IPS-NIHi7 (cell line): ENCODE measurements at regions not wholly inside any gene's neighbourhood (a gene's known extent, or its start where the extent isn't known, plus 50 kb on each side); places are given as distances from the start of the nearest gene placed in this dataset.
A peak's percentile ranks its signal among the peaks of the same experiment; 100 is the strongest.
"Not testable (repeated sequence)": the region's sequence is repeated elsewhere in the genome, so short reads cannot be mapped to it uniquely, and the experiment has no call there.

ENCODE experiments used
- DNase-seq: peaks from one replicate; pipeline ENCODE4 v3.0.0; 2012; ENCODE audit warnings: mixed read lengths; ENCODE audit errors: extremely low spot score

- DNase-seq = no peak
Measured at GRCh38 chr11:121904148-121904547, 211.9 kb downstream of the BLID start.

GRCh38 chr11:121901886-121902285, 214.1 kb downstream of the BLID start:
- no peak for DNase-seq

DNA sequence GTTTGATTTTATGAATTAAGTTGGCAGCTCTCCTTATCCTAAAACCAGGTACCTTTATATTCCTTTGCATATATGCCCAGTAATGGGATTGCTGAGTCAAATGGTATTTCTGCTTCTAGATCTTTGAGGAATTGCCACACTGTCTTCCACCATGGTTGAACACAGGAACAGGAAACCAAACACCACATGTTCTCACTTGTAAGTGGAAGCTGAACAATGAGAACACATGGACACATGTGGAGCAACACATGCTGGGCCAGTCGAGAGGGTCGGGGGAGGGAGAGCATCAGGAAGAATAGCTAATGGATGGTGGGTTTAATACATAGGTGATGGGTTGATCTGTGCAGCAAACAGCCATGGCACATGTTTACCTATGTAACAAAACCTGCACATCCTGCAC, 214.6 kb downstream of the BLID start:
- not testable (repeated sequence) for DNase-seq

GRCh38 chr11:121899520-121899919, 216.5 kb downstream of the BLID start:
- no peak for DNase-seq

DNA sequence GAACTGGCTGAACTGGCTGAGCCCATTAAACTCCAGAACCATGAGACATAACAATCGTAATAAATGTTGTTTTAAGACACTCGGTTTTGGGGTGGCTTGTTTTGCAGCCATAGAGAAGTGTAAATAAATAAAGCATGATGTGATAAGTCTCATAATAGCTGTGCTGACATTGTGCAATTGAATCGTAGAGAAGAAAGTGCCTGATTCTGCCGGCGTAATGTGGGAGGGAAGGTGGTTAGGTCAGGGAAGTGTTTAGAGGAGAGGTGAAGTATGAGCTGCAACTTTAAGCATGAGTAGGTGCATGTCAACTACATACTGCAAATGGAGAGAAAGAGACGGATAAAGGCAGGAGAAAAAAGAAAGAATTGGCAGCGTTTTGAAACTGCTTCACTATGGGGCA, 217.1 kb downstream of the BLID start:
- DNase-seq = no peak

GRCh38 chr11:121895919-121896318, 220.1 kb downstream of the BLID start:
- no peak for DNase-seq

DNA sequence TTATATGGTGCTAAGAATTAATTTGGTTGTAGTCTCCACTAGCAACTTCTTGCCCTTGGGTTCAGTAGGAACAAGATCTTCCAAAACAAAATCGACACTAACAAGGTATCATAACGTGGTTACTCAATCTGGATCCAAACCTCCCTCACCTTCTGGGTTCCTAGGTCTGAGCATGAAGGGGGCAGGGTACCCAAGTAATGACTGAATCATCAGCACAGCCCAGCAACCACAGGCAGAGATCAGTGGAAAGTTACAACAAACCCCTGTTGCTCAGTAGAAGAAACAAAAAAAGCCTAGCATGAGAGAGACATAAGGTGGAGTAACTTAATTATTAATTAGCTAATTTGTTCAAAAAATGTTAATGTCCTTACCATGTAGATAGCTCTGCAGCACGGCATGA, 221.4 kb downstream of the BLID start:
- no peak for DNase-seq

DNA sequence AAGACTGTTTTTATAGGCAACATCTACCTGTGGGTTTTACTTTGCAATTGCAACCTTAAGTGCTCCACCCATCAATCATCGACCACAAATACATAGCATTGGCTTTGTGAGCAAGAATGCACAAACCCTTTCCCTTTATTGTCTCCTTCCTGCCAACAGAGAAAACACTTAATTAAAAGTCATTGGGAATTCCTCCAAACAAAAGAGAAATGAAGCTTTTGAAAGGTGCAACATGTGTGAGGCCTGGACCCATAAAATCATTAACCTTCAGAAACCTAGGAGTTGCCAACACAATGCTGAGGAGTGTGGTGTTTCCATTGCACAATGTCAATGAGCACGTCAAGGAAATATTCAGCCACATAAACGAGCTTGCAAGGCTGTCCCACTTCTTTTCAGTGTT, 223.2 kb downstream of the BLID start:
- DNase-seq = no peak

DNA sequence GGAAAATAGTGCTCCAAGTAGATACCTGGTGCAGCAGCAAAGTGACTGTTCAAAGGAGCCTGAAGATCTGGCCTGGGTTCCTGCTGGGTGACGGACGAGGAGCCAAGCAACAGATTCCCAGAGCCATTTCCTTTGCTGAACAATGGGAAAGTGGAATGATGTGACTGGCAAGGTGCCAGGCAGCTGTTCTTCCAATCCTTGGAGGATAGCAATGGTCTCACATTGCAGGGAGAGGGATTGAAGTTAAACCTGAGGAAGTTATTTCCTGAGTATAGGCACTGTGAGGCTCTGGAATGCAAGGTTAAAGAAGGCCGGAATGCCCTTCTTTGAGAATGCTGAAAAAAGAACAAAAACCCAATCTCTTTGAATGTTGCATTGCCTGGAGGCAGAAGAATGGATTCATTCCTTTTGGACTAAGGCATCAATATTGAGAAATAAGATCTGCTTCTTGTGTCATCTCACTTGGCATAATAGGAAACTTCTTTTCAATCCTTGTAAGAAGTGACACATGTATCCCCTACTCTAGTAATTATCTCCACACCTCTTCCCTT, 223.8 kb downstream of the BLID start:
- DNase-seq = peak; percentile 20

DNA sequence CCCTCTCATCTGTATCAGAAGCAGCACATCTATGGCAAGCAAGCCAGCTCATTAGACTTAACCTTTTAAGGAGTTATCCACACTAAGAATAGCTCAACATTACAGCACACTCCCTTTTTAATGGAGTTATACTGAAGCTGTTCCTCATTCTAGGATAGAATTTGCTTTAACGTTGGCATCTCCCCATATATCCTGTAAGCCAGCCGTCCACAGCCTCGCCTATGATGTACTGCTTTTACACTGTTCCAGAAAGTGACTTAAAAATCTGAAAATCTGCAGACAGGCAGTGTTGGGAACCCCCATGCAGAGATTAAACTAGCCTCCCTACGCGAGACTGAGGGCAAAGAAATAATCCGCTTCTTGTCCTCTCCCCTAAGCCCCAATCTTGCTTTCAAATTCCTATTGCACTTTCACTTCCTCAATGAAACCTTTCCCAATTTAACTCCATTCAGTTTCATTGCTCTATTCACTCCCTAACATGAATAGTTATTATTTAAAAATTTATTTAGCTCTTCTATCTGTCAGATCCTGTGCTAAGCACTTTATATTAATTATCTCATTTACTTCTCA, 225.0 kb downstream of the BLID start:
- DNase-seq = no peak

DNA sequence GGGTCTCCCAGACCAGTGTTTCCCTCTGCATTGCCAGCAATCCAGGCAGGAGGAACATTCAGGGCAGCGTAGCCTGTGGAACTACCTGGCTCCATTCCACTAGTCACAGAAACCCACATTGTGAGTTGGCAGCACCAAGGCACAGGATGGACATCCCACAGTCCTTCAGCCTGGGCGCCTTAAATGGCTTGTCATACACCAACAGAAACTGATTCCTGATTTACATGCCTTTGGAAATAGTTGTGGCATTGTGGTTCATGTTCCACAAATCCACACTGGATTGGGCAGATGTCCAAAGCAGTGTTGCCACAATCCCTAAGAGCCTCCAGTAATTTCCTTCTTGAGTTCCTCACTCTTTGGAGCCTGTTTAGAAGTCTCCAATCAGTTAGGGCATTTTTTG, 225.6 kb downstream of the BLID start:
- DNase-seq = no peak

DNA sequence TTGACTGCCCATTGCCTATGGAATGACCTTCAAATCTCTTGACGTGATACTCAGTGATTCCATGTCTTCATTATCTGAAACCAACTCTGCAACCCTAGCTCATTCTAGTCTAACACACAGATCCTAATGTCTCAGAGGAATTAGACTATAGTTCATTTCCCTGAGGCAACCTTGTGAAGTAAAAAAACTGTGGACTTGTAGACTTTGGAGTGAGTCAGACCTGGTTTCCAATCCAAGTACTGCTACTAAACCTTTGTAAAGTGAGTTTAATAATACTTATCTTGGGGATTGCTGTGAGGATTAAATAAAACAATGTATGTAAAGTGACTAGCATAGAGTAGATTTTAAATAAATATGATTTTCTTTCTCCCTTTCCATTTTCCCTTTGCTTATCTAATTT, 226.1 kb downstream of the BLID start:
- DNase-seq = no peak

- no peak for DNase-seq
Measured at GRCh38 chr11:121889186-121889585, 226.8 kb downstream of the BLID start.

- DNase-seq = no peak
Measured at GRCh38 chr11:121887976-121888557, 227.9 kb downstream of the BLID start.

DNA sequence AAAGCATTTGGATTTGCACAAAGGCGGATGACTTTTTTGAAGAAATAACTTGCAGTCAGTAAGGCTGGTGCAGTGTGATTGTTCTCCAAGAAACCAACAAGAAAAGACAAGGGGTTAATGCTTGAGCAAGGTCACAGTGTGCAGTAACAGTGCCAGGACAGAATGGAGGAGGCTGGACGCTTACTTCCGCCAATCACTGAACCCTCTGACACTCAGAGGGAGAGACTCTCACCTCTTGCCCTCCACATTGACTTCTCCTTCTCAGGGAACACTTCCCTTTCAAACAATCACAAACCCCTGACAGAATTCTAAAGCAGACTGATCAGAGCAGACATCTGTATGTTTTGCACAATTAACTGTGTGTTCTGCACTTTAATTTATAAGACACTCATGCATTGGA, 228.4 kb downstream of the BLID start:
- no peak for DNase-seq

GRCh38 chr11:121886996-121887395, 229.0 kb downstream of the BLID start:
- no peak for DNase-seq

GRCh38 chr11:121886005-121886734, 229.8 kb downstream of the BLID start:
- DNase-seq = no peak

DNA sequence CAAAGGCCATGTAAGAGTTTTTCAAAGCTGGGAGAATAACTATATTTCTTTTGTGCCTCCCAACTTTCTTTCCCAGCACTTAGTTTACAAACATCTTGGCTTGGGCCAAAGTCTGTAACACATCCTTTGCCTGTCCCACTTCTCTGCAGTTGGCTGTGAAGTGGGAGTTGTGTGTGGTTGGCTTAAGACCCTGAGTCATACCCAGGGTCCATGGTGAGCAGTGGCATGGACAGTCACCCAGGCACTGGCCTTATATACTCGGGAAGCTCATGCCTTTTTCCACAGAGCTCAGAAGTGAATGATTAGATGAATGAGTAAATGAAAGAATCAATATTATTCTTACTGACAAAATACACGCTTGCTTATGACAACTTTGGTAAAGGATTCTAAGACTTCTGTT, 231.4 kb downstream of the BLID start:
- DNase-seq = no peak

GRCh38 chr11:121881806-121882205, 234.2 kb downstream of the BLID start:
- no peak for DNase-seq

DNA sequence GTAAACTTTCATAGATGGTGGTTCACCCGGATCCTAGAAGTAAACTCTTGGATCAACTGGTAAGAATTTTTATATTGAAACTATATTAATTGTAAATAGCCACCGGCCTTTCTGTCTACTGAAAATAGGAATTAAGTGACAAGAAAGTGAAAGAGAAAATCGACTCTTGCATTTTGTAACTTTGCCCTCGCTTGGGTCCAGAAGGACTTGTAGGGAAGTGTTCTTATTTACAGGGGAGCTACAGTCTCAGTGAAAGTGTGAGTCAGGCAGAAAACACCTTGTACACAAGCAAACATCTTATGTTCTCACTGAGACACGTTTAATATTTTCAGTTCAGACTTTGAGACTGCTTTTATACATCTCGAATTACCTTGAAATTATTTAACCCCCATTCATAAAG, 238.9 kb downstream of the BLID start:
- no peak for DNase-seq

- no peak for DNase-seq
Measured at GRCh38 chr11:121873766-121874165, 242.2 kb downstream of the BLID start.

DNA sequence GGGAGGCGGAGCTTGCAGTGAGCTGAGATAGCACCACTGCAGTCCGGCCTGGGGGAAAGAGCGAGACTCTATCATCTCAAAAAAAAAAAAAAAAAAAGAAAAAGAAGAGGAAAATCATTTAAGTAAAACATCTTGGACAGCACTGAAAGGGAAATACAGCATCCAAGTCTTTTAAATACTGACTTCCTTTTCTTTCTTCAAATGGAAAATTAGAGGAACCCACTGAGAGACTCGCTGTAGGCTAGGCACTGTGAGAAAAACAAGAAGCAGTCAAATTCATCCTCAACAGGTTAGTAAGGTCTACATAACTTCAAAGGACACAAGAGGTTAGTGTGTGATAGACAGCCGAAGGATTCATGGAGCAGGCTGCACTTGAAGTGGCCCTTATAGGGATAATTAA, 243.7 kb downstream of the BLID start:
- no peak for DNase-seq
